Type B pancreatic cell (in vitro differentiated cells): ENCODE measurements at regions not wholly inside any gene's neighbourhood (a gene's known extent, or its start where the extent isn't known, plus 50 kb on each side); places are given as distances from the start of the nearest gene placed in this dataset.

Experiments used
- DNase-seq: peaks from one replicate; pipeline ENCODE4 v3.0.0; 2021; ENCODE audit warnings: mixed read lengths; ENCODE audit not compliant: unreplicated experiment; ENCODE audit errors: extremely low spot score
- H3K27ac Mint-ChIP-seq: 2 replicates; pipeline ENCODE4 v1.8.0; 2021; ENCODE audit warnings: mild to moderate bottlenecking, mixed read lengths
- H3K27me3 Mint-ChIP-seq: 2 replicates; pipeline ENCODE4 v1.8.0; 2021; ENCODE audit warnings: mixed read lengths
- H3K36me3 Mint-ChIP-seq: 2 replicates; pipeline ENCODE4 v1.8.0; 2021; ENCODE audit warnings: mixed read lengths
- H3K4me1 Mint-ChIP-seq: one replicate; pipeline ENCODE4 v1.8.0; 2021; ENCODE audit warnings: mixed read lengths; ENCODE audit not compliant: unreplicated experiment
- H3K4me3 Mint-ChIP-seq: 2 replicates; pipeline ENCODE4 v1.8.0; 2021; ENCODE audit warnings: mild to moderate bottlenecking, mixed read lengths
- H3K9me3 Mint-ChIP-seq: 2 replicates; pipeline ENCODE4 v1.8.0; 2021; ENCODE audit warnings: mixed read lengths
- TF ChIP-seq, protein P1 (sequence below): fragments of 200-600 bp; sonication (generic); conservative IDR thresholded peaks from 2 replicates; pipeline ENCODE4 v1.5.0; 2021; ENCODE audit warnings: antibody characterized with exemption, mild to moderate bottlenecking

DNA sequence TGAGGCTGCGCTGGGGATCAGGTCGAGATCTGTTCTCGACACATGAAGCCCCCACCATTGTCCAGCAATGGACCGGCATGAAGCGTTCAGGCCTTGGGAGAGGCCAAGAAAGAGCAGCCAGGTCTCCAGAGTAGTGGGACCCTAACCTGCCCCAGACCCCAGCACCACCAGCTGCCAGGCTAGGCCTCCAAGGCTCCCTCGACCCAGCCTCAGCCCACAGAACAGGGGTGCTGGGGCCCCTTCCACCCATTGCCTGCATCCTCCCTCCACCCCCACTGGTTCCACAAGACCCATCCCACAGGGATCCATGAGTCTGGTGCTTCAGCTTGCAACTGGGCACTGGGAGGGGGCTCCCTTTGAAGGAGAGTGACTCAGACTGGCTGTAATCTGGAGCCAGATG, 120.3 kb downstream of the TUBA3C start:
- Mint-ChIP-seq H3K36me3 (no peaks in the 10 kb centered on the region), H3K9me3 (peaks cover 5% of the 10 kb centered on the region)

DNA sequence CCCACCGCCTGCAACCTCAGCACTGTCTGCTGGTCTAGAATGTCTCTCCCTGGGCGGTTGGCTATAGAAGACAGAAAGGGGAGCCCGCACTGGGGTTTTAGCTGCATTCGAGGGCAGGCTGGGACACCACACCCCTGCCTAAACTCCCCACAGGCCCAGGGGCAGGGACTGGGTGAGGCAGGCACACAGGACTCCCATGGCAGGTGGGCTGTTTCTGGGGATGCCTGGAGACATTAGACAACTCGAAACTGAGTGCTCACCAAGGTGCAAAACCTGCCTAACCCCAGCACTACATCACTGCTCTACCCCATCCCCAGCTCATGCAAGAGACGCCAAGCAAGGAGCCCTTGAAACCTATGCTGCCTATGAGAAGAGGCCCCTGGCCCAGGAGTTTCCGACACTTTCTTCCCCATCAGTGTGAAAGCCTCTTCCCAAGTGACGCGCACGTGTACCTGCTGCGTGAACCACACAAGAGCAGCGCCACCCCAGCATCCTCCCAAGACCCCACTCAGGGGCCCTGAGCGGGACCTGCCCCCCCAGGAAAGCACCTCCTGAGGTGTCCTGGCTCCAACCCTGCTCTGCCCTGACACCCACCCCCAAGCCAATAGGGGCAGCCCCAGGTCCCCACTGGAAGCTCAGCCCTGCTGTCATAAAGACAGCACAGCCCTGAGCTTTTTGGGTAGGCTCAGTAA, 121.2 kb downstream of the TUBA3C start:
- no peaks in the 10 kb centered on the region for H3K36me3 Mint-ChIP-seq
- no peaks in the 10 kb centered on the region for H3K27me3 Mint-ChIP-seq
- H3K9me3 Mint-ChIP-seq, result peaks cover 5% of the 10 kb centered on the region

More for the DNA sequence above, 120.3 kb downstream of the TUBA3C start:
- Mint-ChIP-seq H3K4me3 (no peak overlapping the region), H3K27me3 (no peaks in the 10 kb centered on the region), H3K4me1 (no peaks in the 10 kb centered on the region), H3K27ac (no peak overlapping the region)
- TF ChIP-seq, protein P1, sequence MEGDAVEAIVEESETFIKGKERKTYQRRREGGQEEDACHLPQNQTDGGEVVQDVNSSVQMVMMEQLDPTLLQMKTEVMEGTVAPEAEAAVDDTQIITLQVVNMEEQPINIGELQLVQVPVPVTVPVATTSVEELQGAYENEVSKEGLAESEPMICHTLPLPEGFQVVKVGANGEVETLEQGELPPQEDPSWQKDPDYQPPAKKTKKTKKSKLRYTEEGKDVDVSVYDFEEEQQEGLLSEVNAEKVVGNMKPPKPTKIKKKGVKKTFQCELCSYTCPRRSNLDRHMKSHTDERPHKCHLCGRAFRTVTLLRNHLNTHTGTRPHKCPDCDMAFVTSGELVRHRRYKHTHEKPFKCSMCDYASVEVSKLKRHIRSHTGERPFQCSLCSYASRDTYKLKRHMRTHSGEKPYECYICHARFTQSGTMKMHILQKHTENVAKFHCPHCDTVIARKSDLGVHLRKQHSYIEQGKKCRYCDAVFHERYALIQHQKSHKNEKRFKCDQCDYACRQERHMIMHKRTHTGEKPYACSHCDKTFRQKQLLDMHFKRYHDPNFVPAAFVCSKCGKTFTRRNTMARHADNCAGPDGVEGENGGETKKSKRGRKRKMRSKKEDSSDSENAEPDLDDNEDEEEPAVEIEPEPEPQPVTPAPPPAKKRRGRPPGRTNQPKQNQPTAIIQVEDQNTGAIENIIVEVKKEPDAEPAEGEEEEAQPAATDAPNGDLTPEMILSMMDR, result no peak
- no peak for DNase-seq

DNA sequence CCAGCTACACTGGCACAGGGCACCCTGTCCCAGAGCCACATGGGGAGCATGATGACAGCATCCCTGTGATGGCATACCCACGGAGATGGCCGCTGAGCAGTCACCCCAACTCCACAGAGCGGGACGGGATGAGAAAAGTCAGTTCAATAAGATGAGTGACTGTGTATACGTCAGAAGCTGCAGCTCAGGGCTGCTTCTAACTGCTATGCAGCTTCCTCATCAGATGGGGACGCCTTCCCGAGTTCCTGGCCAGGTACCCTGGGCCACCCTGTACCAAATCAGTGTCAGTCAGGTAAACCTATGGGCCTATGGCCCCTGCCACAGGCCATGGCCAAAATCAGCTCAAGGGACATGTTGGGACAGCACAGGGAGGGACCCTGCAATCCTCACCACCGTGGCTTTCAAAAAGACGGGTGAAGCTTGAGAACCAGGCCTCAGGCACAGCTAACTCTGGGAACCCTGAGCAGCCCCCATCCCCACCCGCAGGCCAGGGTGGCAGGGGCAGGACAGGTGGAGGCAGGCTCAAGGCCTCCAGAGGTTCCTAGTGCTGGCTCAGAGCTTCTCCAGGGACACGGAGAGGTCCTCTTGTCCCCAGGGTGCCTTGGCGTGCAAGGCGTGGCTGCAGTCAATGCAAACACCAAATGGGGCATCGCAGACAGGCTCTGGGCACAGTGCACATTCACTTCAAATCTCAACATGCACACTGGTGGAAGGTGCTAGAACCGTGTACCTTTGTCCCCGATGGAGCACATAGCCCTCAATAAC, 122.4 kb downstream of the TUBA3C start:
- Mint-ChIP-seq H3K9me3 (no peaks in the 10 kb centered on the region), H3K36me3 (no peaks in the 10 kb centered on the region), H3K27ac (no peak overlapping the region), H3K27me3 (no peaks in the 10 kb centered on the region), H3K4me1 (no peaks in the 10 kb centered on the region), H3K4me3 (no peak overlapping the region)
- no peak for DNase-seq
- TF ChIP-seq, protein P1, result no peak

More for the DNA sequence above, 121.2 kb downstream of the TUBA3C start:
- H3K4me3 Mint-ChIP-seq, result no peak overlapping the region
- no peak for DNase-seq
- H3K4me1 Mint-ChIP-seq, result no peaks in the 10 kb centered on the region
- TF ChIP-seq, protein P1, result no peak
- no peak overlapping the region for H3K27ac Mint-ChIP-seq

DNA sequence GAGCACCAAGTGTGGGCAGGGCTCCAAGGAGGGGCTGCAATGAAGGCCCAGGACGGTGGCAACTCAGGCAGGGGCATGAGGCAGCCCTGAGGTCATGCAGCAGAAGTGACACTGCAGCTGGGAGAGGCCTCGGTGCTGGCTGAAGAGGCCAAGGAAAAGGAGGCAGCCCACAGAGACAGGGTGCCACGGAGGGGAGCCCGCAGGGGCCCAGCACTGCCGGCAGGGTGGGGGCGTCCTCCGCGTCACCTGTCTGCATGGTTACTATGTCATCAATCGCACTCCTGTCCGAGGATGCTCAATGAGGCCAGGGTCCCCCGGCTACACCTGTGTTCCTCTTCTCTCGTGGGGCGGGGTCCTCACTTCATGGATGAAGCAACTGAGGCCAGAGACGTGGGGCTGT, 123.1 kb downstream of the TUBA3C start:
- Mint-ChIP-seq H3K27me3 (no peaks in the 10 kb centered on the region), H3K36me3 (no peaks in the 10 kb centered on the region), H3K9me3 (no peaks in the 10 kb centered on the region)

DNA sequence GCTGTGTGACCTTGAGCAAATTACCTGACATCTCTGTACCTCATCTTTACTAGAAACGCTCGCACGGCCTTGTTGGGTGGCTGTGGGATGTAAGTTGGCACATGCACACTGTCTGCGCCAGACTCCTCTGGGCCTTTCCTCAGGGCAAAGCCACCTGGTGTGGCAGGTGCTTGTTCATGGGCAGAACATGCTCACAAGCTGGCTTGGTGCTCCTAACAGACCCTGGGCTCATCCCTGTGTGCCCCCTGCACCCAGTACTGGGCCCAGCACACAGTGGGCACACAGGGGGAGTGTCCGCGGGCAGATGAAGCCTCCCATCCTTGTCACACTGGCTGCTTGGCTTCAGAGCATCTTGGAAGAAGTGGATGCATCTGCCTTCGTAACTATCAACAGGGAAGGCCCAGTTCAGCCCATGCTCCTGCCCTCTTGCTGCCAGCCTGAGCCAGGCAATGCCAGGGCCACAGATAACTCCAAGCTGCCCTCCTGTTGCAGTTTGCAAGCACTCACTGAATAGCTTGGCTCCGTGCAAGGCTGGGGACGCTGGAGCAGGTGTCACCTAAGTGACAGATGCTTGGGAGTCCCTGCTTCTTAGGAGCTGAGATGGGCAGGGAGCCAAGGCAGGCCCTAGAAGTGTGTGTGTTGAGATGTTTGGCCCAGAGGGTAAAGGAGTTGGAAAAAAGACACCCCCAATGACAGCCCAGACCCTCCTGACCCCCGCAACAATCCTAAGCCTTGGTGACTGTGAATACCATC, 123.9 kb downstream of the TUBA3C start:
- Mint-ChIP-seq H3K27me3 (no peaks in the 10 kb centered on the region), H3K36me3 (no peaks in the 10 kb centered on the region), H3K4me1 (no peaks in the 10 kb centered on the region), H3K27ac (no peak overlapping the region), H3K4me3 (no peak overlapping the region), H3K9me3 (no peaks in the 10 kb centered on the region)
- TF ChIP-seq, protein P1, result no peak
- DNase-seq, result no peak

More for the DNA sequence above, 123.1 kb downstream of the TUBA3C start:
- no peaks in the 10 kb centered on the region for H3K4me1 Mint-ChIP-seq
- H3K4me3 Mint-ChIP-seq, result no peak overlapping the region
- TF ChIP-seq, protein P1, result no peak
- no peak overlapping the region for H3K27ac Mint-ChIP-seq
- no peak for DNase-seq
